Stimulated activated CD4-positive, alpha-beta T cell treated with anti-CD3 and anti-CD28 coated beads, Interleukin-15, amount 100 ng/mL, for 24 hours (primary cell): ENCODE measurements at regions not wholly inside any gene's neighbourhood (a gene's known extent, or its start where the extent isn't known, plus 50 kb on each side); places are given as distances from the start of the nearest gene placed in this dataset.
"Not testable (repeated sequence)": the region's sequence is repeated elsewhere in the genome, so short reads cannot be mapped to it uniquely, and the experiment has no call there.

Experiments
- DNase-seq: peaks from one replicate; pipeline ENCODE4 v3.0.0-alpha.2; 2020

GRCh38 chr3:106083207-106083606 lies 214.4 kb upstream of the CBLB start:
- no peak for DNase-seq

GRCh38 chr3:106083854-106084253 lies 215.0 kb upstream of the CBLB start:
- no peak for DNase-seq

DNA sequence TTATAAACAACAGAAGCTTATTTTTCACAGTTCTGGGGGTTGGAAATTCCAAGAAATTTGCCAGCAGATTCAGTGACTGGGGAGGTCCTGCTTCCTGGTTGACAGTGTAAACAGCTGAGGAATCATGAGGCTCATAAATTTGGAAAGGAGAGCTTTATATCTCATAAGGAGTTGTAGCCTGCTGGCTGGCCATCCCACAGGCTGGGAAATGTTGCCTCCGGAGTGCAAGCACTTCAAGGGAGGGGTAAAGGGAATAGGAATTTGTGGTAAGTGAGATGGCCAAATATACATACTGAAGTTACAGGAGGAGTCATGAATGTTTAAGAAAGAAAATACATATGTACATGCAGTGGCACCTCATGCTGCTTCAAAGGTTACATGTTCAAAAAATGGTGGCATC lies 217.2 kb upstream of the CBLB start:
- DNase-seq, result no peak

DNA sequence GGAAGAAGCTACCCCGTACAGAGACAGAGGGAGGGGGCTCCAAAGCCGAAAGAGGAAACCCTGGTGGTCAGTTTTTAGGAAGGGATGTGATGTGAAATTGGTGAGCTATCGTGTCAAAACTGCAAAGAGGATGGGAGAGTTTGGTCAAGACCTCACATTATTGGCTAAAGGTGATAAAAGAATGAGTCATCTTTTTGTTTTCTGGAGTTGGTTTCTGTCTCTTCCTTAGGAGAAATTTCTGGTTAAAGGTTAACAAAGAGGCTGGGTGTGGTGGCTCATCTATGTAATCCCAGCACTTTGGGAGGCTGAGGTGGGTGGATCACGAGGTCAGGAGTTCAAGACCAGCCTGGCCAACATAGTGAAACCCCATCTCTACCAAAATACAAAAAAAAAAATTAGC lies 217.8 kb upstream of the CBLB start:
- DNase-seq, result no peak

DNA sequence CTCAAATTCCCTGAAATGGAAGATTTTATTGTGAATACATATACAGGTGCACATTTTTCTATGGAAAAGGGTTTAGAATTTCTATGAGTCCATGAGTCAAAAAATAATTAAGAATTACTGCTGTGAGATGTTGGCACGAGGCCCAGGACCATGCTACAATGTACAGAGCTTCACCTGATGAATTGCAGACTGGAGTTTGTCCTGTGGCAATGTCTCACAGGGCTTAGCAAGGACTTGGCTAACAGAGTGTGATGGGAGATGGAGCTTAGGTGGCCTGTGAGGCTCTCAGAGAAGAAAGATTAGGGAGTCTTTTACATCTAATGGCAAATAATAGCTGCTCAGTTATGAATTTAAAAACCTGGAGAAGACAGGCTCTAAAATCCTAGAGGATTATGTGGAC lies 219.5 kb upstream of the CBLB start:
- DNase-seq, result no peak

GRCh38 chr3:106088899-106089298 lies 220.1 kb upstream of the CBLB start:
- DNase-seq, result no peak

DNA sequence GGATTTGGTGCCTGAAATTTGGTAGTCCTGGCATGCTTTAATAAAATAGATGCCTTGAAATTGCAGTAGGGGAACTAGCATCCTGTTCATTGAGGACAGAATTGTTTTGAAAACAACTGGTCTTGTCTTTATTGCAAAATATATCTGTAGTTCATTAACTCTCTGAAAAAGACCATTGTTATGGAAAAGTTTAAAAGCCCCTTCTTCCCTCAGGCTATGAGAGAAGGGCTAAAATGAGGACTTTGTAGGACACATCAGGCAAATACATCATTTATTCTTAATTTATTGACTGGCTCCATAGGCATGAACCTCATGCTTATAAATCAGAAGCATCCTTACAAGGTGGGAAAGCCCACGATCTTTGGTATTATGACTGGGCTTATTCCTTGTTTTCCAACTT lies 221.0 kb upstream of the CBLB start:
- DNase-seq, result no peak

DNA sequence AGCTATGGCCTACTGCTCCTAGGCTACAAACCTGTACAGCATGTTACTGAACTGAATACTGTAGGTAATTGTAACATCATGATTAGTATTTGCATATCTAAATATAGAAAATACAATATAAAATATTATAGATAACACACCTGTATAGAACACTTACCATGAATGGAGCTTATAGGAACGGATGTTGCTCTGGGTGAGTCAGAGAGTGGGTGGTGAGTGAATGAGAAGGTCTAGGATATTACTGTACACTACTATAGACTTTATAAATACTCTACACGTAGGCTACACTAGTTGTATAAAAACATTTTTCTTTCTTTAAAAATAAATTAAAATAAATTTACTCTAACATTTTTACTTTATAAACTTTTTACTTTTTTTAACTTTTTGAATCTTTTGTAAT lies 224.0 kb upstream of the CBLB start:
- peak; percentile 18 for DNase-seq

DNA sequence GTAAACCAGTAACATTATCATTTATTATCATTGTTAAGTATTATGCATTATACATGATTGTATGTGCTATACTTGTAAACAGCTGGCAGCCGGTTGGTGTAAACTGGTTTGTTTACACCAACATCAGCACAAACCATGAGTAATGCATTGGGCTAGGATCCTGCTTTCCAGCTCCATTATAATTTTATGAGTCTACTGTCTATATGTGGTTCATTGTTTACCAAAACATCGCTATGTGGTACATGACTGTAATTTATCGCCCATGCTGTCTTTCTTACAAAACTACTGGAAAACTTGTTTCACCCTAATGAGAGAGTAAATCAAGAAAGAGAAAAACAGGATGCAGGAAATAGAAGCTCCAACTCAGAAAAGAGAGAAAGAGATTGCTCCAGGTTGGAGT lies 224.8 kb upstream of the CBLB start:
- DNase-seq, result no peak

DNA sequence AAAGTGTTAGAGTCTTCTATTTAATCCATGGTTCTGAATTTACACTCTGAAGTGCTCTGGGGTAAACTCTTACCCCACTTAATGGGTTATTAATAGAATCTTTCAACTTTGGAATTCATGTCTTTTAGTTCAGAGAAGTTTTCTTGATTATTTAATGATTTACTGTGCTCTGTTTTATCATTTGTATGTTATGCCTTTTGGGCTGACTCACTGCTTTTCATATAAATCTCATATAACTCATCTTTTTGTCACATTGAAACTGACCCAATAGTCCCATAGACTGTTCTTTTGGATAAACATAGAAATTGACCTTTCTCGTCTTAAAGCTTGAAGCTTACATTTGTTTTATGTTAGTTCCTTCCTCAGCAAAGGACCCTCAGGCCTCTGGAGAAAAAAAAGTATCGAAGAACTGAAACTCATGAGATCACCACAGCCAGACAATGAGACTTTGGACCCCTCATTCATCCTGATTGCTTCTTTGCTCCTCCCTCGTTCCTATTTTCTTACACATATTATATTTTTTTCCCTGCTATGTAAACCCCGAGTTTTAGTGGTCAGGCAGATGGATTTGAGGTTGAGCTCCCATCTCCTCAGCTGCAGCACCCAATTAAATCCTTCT lies 229.1 kb upstream of the CBLB start:
- DNase-seq, result no peak

DNA sequence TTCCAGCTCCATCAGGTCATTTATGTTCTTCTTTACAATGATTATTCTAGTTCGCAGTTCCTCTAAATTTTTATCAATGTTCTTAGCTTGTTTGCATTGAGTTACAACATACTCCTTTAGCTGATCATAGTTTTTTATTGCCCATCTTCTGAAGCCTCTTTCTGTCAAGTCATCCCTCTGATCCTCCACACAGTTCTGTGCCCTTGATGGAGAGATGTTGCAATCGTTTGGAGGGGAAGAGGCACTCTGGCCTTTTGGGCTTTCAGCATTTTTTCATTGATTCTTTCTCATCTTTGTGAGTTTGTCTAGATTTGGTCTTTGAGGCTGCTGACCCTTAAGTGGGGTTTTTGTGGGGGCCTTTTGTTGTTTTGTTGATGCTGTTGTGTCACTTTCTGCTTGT lies 234.6 kb upstream of the CBLB start:
- no peak for DNase-seq

- DNase-seq, result no peak
Measured at GRCh38 chr3:106104078-106104477, 235.3 kb upstream of the CBLB start.

GRCh38 chr3:106108925-106109324 lies 240.1 kb upstream of the CBLB start:
- no peak for DNase-seq

DNA sequence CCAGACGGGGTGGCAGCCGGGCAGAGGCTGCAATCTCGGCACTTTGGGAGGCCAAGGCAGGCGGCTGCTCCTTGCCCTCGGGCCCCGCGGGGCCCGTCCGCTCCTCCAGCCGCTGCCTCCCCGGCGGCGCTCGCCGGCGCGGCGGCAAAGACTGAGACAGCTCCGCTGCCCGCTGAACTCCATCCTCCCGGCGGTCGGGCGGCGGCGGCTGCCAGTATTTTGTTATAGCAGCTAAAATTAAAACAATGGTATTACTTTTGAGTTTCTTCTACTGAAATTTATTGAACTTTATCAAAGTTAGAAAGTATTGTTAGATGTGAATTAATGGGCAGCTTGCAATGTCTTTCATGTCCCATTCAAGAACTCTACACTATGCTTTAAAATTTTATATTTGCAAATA lies 243.7 kb upstream of the CBLB start:
- DNase-seq, result not testable (repeated sequence)

DNA sequence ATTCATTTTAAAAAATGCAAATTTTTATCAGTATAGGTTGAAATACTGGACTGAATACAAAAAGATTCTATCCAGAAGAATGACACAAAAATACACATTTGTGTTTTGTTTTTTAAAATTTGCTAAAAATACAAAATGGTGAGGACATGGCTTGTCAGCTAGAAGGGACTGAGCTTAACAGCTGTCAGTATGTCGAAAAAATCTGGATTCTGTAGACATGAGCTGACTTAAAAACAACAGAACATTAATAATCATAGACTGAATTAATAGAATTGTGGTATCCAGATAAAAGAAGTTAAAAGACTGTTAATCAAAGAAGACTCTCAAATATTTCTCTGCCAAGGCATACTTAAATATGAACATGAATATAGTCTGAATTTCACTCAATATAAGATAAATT lies 244.9 kb upstream of the CBLB start:
- DNase-seq, result no peak

- DNase-seq, result no peak
Measured at GRCh38 chr3:106114220-106114619, 245.4 kb upstream of the CBLB start.

DNA sequence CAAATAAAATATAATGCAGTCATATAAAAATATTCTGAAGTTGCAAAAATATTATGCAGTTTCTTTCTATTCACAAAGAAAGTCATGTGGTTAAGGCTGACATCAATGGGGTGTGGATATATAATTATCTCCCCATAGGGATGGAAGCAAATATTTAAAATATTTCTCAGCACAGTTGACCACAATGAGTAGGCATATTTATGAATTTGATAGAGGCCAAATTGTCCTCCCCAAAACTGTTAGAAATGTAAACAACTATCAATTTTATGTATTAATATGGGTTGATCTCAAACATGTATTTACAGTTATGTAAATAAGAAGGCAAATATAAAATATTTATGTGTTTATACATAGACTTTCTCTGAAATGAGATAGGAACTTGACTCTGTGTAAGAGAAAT lies 246.0 kb upstream of the CBLB start:
- no peak for DNase-seq

DNA sequence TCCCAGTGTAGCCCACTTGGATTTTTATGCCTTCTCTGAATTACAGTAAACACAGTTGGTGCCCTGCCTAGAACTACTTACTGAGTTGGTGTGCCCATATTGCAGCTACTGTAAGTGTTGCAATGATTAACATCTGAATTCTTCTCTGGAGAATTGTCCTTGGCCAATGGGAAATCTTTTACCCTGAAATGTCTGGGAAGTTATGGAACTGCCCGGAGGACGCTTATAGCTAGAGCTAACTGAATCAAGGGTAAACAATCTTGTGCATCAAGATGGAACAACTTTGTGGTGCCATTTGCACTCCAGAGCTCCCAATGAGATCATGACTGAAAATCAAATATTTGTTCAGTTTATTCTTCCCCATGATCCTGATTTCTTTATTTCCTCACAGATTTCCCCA lies 246.7 kb upstream of the CBLB start:
- DNase-seq, result no peak

DNA sequence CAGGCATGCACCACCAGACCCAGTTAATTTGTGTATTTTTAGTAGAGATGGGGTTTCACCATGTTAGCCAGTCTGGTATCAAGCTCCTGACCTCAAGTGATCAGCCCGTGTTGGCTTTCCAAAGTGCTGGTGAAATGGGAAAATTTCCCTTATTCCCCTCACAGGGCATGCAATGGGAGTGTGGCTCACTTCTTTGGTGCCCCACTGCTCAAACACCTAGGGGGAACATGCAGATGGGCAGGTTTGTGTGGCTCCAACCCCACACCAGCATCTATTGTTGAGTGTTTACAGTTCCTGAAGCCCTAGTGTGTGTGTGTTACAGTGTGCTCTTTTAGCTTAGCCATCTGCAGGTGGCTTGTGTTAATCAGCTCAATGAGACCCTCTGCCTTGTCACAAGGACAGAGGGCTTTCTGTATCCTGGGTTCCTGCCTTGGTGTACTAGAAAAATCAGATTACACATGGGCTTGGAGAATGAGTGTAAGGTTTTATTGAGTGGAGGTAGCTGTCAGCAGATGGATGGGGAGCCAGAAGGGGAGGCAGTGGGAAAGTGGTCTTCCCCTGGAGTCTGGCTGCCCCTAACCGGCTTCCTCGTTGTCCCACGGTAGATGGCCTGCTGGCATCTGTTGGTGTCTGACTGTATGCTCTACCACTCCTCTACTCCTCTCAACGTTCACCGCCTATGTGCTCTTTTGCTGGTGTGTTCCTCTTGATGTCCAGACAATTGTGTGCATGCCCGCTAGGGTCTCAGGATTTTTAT lies 248.1 kb upstream of the CBLB start:
- DNase-seq, result no peak

- no peak for DNase-seq
Measured at GRCh38 chr3:106117490-106117858, 248.7 kb upstream of the CBLB start.

DNA sequence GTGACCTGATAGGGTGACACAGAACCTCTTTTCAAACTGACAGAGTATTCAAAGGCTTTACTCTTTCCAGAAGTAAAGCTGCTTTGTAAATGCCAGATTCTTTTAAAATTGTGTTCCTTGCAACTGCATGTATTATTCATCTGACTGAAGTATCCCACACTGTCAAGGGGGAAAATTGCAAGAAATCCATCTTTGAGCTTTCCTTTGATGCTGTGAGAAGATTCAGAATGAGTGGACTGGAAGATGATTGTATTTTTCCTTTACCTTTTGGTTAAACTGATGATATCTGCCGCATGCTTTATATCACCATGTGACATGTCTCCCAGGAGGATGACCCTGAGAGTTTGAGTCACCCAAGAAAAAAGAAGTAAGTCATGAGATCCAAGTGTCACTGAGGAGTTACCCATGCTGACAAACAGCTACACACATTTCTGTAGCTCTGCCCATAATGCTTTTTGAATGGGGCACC lies 250.8 kb upstream of the CBLB start:
- DNase-seq, result peak; percentile 41

DNA sequence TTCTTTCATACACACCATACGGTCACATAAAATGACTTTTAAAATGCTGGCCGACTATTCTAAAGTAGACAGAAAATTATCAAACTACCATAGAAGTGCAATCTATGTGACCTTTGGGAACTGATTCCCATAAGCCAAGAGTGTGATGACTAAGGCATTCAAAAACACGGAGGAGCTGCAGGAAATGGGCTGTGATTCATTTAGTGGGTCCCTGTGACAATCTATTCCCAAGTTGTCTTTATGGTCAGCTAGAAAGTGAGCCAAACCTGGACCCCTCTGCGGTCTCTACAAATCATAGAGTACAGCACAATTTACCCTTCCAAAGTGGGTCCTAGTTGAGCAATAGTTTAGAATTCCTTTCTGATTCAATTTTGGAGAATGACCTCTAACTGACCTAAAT lies 251.5 kb upstream of the CBLB start:
- DNase-seq, result no peak

DNA sequence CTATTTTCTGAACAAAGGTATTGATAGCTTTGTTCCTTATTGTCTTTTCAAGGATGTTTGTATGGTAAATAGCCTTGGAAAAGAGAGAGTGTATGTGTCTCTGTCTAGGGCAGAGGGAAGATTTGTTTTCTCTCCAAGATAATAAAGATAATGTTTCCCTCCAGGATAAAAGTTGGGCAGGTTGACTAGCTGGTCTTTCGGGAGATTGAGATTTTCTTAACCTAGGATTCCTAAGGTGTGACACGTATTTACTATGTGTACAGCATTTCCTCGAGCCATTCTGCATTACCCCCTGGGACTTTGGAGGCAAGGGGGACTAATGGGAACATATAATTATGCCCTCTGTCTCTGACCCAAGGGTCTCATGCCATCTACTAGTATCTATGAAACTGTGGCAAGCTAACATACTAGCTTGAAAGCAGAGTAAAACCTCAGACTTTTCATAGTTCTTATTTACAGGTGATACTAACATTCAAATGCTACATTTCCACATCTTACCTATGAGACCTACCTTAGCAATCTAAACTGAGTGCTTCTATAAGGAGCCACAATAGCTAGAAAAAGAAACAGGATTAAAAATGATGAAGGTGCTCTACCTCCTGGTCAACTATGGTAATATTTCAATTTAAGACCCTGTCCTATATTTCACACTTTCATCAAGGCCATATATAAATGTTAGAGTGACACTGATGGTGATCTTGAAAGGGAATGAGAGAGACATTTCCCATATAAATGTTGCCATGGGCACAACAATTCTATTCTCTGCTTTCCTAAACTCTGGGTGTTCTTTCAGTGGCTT lies 252.9 kb upstream of the CBLB start:
- no peak for DNase-seq

- DNase-seq, result no peak
Measured at GRCh38 chr3:106124818-106125217, 256.0 kb upstream of the CBLB start.
